Kidney (tissue), 13 donors: ENCODE measurements at regions not wholly inside any gene's neighbourhood (a gene's known extent, or its start where the extent isn't known, plus 50 kb on each side); places are given as distances from the start of the nearest gene placed in this dataset.

Experiments used
- DNase-seq, 5 donors: peaks; one replicate each; pipeline ENCODE4 v3.0.0-alpha.2; 2013 to 2020
- FAIRE-seq: peaks from 2 replicates; lab custom pipeline; 2012; peaks lifted over from hg19 to GRCh38; lab: Jason Lieb, UNC
- H3K27ac ChIP-seq, 2 donors: one replicate each; pipeline ENCODE4 v1.7.0; 2013; ENCODE audit warnings: low read depth in 2 of 2, low read length in 2 of 2, inconsistent platforms in 1 of 2
- H3K27me3 ChIP-seq: one replicate; pipeline ENCODE4 v1.7.1; 2013; ENCODE audit warnings: low read length, inconsistent platforms; ENCODE audit not compliant: control insufficient read depth, insufficient read depth
- H3K36me3 ChIP-seq, 3 donors: one replicate each; pipeline versions ENCODE4 v1.7.0 to v1.7.1; 2013; ENCODE audit warnings: low read length in 3 of 3, control low read depth in 1 of 3, inconsistent platforms in 1 of 3; ENCODE audit not compliant: insufficient read depth in 3 of 3, control insufficient read depth in 2 of 3
- H3K4me1 ChIP-seq, 3 donors: one replicate each; pipeline versions ENCODE4 v1.7.0 to v1.7.1; 2013; ENCODE audit warnings: low read length in 3 of 3, inconsistent platforms in 1 of 3, low read depth in 1 of 3; ENCODE audit not compliant: control insufficient read depth in 2 of 3, insufficient read depth in 2 of 3
- H3K4me3 ChIP-seq, 3 donors: one replicate each; pipeline versions ENCODE4 v1.7.0 to v1.8.1; 2013; ENCODE audit warnings: low read length in 3 of 3, control low read depth in 1 of 3, inconsistent platforms in 1 of 3
- H3K9ac ChIP-seq, 3 donors: one replicate each; pipeline versions ENCODE4 v1.7.0 to v1.7.1; 2013; ENCODE audit warnings: low read length in 3 of 3, control low read depth in 1 of 3, inconsistent platforms in 1 of 3
- H3K9me3 ChIP-seq, 3 donors: one replicate each; pipeline versions ENCODE4 v1.7.0 to v1.7.1; 2013; ENCODE audit warnings: low read length in 3 of 3, control low read depth in 1 of 3, inconsistent platforms in 1 of 3; ENCODE audit not compliant: control insufficient read depth in 2 of 3, insufficient read depth in 1 of 3
- intact Hi-C: fragments of 100-400 bp; cut with DNase I; formaldehyde crosslinking; loops from one replicate; pipeline ENCODE4 v1.11.1; 2022
- TF ChIP-seq, protein P1 (sequence below): IDR thresholded peaks from 3 replicates; pipeline ENCODE4 v1.5.1; 2012; ENCODE audit warnings: mild to moderate bottlenecking, moderate library complexity, borderline replicate concordance; ENCODE audit not compliant: insufficient read depth; ENCODE audit errors: extremely low read depth
- donor health status: control.
- donor health status: control.
- donor health status: control.
- donor health status: control.
- donor health status: control.
- donor health status: DM: yes; HTN: yes; CAD: no.
- donor health status: Normal renal cell carcinoma (clear cell type).

DNA sequence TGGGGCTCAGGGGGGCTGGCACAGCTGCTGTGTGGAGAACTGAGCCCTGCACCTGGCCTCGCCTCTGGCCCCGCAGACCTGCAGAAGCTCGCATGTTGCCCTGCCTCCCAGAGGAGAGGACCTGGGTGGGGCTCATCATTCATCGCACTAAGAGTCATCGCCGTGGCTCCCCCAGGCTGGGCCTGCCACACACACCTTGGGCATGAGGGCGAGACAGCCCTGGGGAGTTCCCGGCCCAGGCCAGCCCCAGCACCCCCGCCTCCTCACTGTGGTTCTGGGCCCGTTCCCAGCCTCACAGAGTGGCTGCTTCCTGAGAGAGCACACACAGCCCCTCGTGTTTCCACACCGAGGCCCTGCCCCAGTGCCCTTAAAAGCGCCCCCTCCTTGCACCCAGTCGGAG, 694.6 kb downstream of the TBC1D22A start:
- Histone ChIP-seq H3K9me3 (peaks cover 0 to 10% (median 5%) of the 10 kb centered on the region in 3 donors), H3K9ac (no peak overlapping the region), H3K4me1 (no peaks in the 10 kb centered on the region), H3K4me3 (no peak overlapping the region), H3K27me3 (no peaks in the 10 kb centered on the region), H3K36me3 (no peaks in the 10 kb centered on the region), H3K27ac (no peak overlapping the region)
- TF ChIP-seq, protein P1, sequence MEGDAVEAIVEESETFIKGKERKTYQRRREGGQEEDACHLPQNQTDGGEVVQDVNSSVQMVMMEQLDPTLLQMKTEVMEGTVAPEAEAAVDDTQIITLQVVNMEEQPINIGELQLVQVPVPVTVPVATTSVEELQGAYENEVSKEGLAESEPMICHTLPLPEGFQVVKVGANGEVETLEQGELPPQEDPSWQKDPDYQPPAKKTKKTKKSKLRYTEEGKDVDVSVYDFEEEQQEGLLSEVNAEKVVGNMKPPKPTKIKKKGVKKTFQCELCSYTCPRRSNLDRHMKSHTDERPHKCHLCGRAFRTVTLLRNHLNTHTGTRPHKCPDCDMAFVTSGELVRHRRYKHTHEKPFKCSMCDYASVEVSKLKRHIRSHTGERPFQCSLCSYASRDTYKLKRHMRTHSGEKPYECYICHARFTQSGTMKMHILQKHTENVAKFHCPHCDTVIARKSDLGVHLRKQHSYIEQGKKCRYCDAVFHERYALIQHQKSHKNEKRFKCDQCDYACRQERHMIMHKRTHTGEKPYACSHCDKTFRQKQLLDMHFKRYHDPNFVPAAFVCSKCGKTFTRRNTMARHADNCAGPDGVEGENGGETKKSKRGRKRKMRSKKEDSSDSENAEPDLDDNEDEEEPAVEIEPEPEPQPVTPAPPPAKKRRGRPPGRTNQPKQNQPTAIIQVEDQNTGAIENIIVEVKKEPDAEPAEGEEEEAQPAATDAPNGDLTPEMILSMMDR, result no peak
- intact Hi-C loops, result no loop called here
- FAIRE-seq, result no peak
- no peak for DNase-seq

DNA sequence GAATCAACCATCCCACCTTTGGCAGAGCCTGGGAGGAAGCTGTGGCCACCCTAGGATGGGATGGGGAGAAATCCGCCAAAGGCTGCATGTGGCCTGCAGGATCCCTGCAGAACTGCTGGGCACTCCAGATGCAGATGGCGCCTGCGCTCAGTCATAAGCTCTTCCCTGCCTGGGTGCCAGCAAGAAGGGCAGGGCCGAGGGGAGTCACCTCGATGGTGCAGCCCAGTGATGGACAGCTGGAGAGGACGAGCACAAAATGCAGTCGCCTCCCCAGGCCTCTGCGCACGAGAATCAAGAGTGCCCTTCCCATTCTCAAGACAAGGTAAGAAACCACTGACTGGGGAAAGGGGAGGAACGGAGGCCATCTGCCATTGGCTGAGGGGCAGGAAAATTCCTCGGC, 693.6 kb downstream of the TBC1D22A start:
- H3K4me1 ChIP-seq, result no peaks in the 10 kb centered on the region
- no peak overlapping the region for H3K4me3 ChIP-seq
- no peak overlapping the region for H3K9ac ChIP-seq
- H3K9me3 ChIP-seq, result peaks cover 0 to 10% (median 5%) of the 10 kb centered on the region in 3 donors
- DNase-seq (no peak), FAIRE-seq (no peak)
- H3K27me3 ChIP-seq, result no peaks in the 10 kb centered on the region
- no peak overlapping the region for H3K27ac ChIP-seq
- no peaks in the 10 kb centered on the region for H3K36me3 ChIP-seq
- intact Hi-C loops, result no loop called here
- TF ChIP-seq, protein P1, result no peak

DNA sequence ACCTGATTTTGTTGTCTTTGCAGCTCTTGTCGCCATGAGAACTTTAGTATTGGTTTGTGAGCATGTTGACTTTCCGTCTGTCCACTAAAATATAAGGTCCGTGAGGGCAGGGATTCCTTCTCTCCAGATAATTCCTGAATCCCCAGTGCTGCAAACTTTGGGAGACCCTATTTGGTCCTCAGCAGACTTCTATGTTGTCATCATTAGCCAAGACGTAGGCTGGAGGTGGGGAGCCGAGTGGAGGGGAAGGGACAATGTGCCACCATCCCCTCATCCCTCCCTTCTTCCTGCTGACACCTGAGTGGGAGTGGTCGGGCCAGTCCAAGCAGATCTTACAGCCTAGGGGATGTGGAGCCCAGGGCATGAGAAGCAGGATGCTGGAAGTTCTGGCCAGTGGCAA, 690.6 kb downstream of the TBC1D22A start:
- H3K27me3 ChIP-seq, result no peaks in the 10 kb centered on the region
- no peak for DNase-seq
- no peak overlapping the region for H3K4me3 ChIP-seq
- no peaks in the 10 kb centered on the region for H3K4me1 ChIP-seq
- TF ChIP-seq, protein P1, result no peak
- H3K9ac ChIP-seq, result no peak overlapping the region
- no peaks in the 10 kb centered on the region for H3K36me3 ChIP-seq
- peaks cover 0 to 10% (median 5%) of the 10 kb centered on the region in 3 donors for H3K9me3 ChIP-seq
- intact Hi-C loops, result no loop called here
- H3K27ac ChIP-seq, result no peak overlapping the region
- no peak for FAIRE-seq

DNA sequence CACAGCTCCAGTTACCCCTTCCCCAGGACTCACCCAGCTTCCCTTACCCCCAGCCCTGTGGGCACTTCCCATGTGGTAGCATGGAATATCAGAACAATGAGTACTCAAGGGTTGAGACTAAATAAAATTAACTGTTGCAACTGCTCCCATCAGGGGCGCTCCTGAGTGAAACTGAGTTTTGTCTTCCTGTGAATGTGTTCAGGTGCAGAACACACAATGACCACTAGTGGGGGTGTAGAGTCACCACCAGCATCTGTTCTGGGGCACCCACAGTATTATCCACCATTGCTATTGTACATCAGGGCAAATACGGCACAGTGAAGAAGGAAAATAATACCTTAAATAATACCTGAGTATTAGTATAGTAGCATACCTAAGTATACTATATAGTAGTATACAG, 689.7 kb downstream of the TBC1D22A start:
- Histone ChIP-seq H3K4me1 (no peaks in the 10 kb centered on the region), H3K9me3 (peaks cover 0 to 10% (median 5%) of the 10 kb centered on the region in 3 donors), H3K27ac (no peak overlapping the region), H3K4me3 (no peak overlapping the region), H3K27me3 (no peaks in the 10 kb centered on the region), H3K36me3 (no peaks in the 10 kb centered on the region), H3K9ac (no peak overlapping the region)
- DNase-seq (no peak), FAIRE-seq (no peak)
- intact Hi-C loops, result no loop called here
- TF ChIP-seq, protein P1, result no peak
